ENCODE measurements at regions not wholly inside any gene's neighbourhood (a gene's known extent, or its start where the extent isn't known, plus 50 kb on each side); places are given as distances from the start of the nearest gene placed in this dataset.

GRCh38 chr4:123966990-123967769, 570.6 kb downstream of the SPRY1 start:
- no peak for DNase-seq

DNA sequence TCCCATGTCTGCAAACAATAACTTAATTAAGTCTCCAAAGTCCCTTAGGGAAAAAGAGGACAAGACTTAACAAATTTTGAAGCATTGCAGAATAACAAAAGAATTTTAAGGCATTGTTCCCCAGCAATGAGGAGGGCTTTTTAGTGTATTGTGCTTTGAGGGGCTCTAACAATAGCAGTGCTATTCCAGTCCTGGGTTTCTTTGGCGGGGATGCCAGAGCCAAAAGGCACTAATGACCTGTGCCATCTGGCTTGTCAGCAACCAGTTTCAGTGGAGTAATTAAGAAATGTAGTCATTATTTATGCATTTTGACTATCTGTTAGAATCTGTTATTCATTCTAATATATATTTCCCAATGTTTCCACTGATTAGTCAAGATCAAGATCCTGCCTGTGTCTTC, 575.4 kb downstream of the SPRY1 start:
- DNase-seq: no peak

DNA sequence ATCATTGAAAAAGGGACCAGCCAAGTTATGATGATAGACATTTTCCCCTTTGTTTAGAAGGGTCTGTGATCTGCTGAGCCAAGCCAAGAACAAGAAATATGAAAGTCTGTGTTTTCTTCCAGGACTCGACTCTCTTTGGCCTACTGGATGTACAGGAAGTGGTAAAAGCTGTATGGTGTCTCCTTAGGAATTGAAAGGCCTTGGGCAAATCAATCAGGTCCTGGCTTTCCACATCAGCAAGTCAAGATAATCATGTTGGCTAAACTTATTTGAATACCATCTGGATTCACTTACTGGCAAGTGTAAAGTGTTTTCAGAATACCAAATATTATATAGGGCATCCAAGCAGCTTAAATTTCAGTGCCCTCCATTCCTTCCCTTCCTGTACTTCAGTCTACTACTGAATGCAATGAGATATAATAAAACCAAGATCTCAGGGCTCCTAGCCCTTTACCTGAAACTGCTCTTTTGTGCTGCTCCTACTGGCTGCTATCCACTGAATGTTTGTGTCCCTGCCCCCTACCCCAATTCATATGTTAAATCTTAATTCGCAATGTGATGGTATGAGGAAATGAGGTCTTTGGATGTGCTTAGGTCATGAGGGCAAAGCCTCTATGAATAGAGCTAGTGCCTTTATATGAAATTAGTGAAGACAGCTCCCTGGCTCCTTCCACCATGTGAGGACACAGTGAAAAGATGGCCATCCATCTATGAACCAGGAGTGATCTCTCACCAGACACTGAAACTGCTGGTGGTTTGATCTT, 578.0 kb downstream of the SPRY1 start:
- DNase-seq: no peak

GRCh38 chr4:123976285-123976684, 579.7 kb downstream of the SPRY1 start:
- DNase-seq: no peak

GRCh38 chr4:123976819-123977218, 580.2 kb downstream of the SPRY1 start:
- no peak for DNase-seq

- no peak for DNase-seq
These were observed 581.1 kb downstream of the SPRY1 start for GRCh38 chr4:123977641-123978081.

DNA sequence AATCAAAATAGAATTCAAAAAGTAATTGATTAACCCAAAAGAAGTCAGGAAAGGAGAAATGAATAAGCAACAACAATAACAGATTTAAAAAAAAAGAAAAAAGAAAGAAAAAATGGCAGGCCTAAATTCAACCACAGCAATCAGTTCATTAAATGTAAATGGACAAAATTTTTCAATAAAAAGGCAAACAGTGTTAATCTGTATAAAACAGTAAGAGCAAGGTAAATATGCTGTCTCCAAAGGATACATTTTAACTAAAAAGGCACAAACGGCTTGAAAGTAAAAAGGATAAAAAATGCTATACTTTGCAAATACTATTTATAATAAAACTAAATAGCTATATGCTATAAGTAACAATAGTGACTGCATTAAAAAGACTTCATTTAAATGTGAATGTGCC, 582.0 kb downstream of the SPRY1 start:
- no peak for DNase-seq

- DNase-seq: no peak
These were observed 584.2 kb downstream of the SPRY1 start for GRCh38 chr4:123980736-123981300.

- no peak for DNase-seq
These were observed 588.3 kb downstream of the SPRY1 start for GRCh38 chr4:123984886-123985285.

DNA sequence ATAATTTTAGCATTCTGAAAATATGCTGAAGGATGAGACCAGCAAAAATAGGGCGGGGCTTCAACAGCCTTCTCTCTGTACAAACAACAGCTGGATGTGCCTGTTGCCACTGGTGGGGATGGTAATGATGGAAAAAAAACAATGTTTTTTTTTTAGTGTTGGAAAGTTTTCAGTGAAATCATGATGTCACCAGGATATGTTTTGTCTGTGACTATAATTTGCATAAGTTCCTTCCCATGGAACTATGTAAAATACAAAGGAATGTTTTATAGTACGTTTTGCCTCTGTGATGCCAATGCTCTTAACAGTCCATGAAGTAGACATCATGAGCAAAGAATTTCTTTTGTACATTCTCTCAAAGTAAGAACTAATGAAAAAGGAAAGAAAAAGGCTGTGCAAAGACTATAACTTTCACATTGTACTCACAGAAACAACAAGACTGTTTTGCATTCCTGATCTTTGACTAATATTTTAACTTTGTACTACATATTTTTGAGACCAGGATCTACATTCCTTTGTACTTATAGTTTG, 589.7 kb downstream of the SPRY1 start:
- no peak for DNase-seq

GRCh38 chr4:123987408-123987807, 590.8 kb downstream of the SPRY1 start:
- no peak for DNase-seq

GRCh38 chr4:123990310-123990870, 593.8 kb downstream of the SPRY1 start:
- no peak for DNase-seq

DNA sequence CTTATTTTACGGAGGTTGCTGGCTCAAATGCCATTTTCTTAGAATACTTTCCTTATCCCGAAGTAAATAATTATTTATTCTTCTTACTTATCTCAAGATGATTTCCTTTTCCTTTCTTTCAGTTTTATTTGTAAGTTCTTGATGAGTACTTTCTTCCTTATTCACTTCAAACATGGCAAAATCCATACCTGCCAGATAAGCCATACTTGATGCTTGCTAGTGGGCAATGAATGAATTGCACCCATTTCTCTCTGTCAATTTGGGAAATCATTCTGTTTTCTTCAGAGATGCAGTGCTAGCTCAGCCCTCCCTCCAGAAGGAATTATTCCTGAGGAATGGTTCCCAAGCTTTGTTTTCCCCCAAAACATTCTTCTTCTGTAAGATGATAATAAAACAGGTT, 598.3 kb downstream of the SPRY1 start:
- DNase-seq: no peak

GRCh38 chr4:123995936-123996335, 599.3 kb downstream of the SPRY1 start:
- DNase-seq: no peak

GRCh38 chr4:123996718-123997510, 600.3 kb downstream of the SPRY1 start:
- no peak for DNase-seq

DNA sequence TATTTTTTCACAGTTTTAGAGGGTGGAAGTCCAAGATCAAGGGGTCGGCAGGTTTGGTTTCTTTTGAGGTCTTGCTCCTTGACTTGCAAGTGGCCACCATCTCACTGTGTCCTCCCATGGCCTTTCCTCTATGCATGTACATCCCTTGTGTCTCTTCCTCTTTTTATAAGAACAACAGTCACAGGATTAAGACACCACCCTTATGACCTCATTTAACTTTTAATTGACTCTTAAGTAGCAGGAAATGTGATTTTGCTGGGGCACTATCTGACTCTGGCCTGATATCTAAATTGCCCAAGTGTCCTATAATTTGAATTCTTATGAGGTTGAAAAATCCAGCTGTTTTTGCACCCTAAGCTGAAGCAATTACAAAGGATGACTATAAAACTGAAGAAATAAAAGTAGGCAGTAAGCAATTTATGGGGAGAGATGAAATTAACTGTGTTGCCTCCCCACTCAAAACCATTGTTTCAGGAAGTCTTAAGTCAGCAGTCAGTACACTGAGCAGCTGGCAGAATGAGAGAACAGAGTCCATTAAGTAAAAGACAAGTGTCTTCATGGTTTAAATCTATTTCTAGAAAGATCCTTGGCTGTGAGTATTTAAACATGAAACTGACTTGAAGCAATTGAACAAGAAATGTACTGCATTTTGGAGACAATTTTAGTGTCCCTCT, 601.3 kb downstream of the SPRY1 start:
- DNase-seq: no peak

- DNase-seq: no peak
These were observed 603.6 kb downstream of the SPRY1 start for GRCh38 chr4:124000233-124000632.

GRCh38 chr4:124015766-124016165, 619.2 kb downstream of the SPRY1 start:
- DNase-seq: no peak

GRCh38 chr4:124017185-124017785, 620.7 kb downstream of the SPRY1 start:
- no peak for DNase-seq

DNA sequence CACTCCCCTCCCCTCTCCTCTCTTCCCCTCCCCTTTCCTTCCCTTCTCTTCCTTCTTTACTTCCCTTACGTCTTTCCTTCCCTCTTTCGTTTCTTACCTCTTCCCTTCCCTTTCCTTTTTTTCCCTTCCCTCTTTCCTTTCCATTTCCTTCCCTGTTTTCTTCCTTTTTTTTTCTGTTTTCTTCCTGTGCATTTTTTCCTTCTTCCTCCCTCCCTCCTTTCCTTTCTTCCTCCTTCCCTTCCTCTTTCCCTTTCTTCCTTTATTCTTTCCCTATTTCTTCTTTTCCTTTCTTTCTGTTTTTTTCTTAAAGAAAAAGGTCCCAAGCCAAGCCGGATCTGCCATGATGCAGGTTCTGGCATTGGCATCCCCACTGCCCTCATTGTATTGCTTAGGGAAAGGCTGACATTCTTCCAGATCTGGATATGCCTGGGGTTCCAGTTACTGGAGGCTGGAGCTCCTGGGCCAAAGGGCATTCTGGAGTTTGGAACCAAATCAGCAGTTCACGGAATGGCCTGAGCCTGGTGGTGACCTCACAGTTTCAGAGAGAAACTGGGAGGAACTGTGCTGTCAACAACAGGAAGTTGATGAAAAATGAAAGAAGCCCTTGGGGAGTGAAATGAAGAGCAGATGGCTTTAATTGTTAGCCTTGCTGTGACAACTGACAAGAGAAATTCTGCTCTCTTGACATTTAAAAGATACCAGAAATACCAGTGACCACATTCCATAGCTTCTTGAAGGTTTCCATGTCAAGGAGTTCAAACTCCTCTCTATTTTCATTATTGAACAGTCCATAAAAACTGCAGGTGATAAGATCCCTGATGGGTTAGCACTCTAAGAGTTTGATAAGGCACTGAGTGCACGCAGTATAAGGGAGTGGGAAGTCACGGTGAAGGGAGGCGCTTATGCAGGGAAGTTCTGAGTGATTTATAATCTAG, 622.1 kb downstream of the SPRY1 start:
- DNase-seq: no peak

Data from NCI-H510A (cell line).